Ovary (tissue), 3 donors: ENCODE measurements at regions not wholly inside any gene's neighbourhood (a gene's known extent, or its start where the extent isn't known, plus 50 kb on each side); places are given as distances from the start of the nearest gene placed in this dataset.

Experiments used
- EP300 ChIP-seq: sonication (generic); formaldehyde crosslinking; IDR thresholded peaks from one replicate; pipeline ENCODE4 v1.6.1; 2017; ENCODE audit warnings: antibody characterized with exemption
- POLR2A ChIP-seq: fragments of 450-650 bp; IDR thresholded peaks from one replicate; pipeline ENCODE4 v1.6.1; 2017; ENCODE audit warnings: antibody characterized with exemption, mild to moderate bottlenecking, moderate library complexity
- TF ChIP-seq, protein P1 (sequence below), 3 donors: fragments of 450-650 bp in 2 of 3; fragments of 200-600 bp in 1 of 3; IDR thresholded peaks; one replicate each; pipeline versions ENCODE4 v1.5.1 to v1.8.0; 2016 to 2022; ENCODE audit warnings: antibody characterized with exemption in 3 of 3, mild to moderate bottlenecking in 1 of 3
- donor health status: DM: no; HTN: no; CAD: no.

DNA sequence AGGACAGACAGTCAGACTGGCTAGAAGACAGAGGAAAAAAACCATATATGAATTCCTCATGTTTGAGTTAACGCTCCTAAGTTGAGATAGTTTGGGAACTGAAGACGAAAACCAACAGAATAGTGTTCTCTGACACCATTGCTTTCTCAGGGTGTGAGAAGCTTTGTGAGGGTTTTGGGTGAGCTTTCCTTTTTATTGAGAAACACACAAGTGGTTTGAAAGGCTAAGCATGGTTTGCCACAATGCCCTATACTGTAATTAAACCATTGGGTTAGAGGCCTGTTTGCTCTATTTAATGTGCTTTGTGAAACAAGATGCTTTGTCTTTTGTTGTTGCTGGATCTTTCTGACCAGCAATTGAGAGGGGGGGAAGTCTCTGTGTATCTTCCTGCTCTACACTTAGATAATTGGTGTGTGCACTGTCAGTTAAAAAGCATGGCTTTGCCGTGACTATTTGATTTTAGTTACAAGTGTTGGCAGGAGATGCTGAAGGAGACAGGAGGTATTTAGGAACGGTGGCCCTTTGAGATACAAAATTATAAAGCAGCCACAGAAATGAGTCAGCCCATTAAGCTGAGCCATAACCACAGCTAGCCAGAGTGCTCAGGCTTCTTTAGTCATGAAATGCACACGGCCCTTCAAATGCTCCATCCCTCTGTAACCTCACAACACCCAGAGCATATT, 273.0 kb upstream of the PREP start:
- TF ChIP-seq, protein P1, sequence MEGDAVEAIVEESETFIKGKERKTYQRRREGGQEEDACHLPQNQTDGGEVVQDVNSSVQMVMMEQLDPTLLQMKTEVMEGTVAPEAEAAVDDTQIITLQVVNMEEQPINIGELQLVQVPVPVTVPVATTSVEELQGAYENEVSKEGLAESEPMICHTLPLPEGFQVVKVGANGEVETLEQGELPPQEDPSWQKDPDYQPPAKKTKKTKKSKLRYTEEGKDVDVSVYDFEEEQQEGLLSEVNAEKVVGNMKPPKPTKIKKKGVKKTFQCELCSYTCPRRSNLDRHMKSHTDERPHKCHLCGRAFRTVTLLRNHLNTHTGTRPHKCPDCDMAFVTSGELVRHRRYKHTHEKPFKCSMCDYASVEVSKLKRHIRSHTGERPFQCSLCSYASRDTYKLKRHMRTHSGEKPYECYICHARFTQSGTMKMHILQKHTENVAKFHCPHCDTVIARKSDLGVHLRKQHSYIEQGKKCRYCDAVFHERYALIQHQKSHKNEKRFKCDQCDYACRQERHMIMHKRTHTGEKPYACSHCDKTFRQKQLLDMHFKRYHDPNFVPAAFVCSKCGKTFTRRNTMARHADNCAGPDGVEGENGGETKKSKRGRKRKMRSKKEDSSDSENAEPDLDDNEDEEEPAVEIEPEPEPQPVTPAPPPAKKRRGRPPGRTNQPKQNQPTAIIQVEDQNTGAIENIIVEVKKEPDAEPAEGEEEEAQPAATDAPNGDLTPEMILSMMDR (IDR thresholded peaks at IDR 0.05), result no peak
- TF ChIP-seq POLR2A (no peak), EP300 (no peak)
